ENCODE measurements at regions not wholly inside any gene's neighbourhood (a gene's known extent, or its start where the extent isn't known, plus 50 kb on each side); places are given as distances from the start of the nearest gene placed in this dataset.

GRCh38 chrX:25507801-25508200 lies 492.0 kb upstream of the ARX start:
- no peaks in the 10 kb centered on the region for H3K79me2 ChIP-seq (ENCODE audit: control insufficient read depth, insufficient read depth, low read length)
- H3K4me1 ChIP-seq (ENCODE audit: control insufficient read depth, insufficient read depth, low read length), result no peaks in the 10 kb centered on the region
- H3K9me3 ChIP-seq (replicated peaks; ENCODE audit: control insufficient read depth, insufficient read depth, low read length), result no peaks in the 10 kb centered on the region
- RAD21 ChIA-PET (ENCODE audit: unreplicated experiment), result no interaction called here
- no peaks in the 10 kb centered on the region for H3K27me3 ChIP-seq (replicated peaks in 1 of 2; ENCODE audit: control insufficient read depth in 2 of 2, insufficient read depth in 2 of 2, low read length in 1 of 2)
- DNase-seq (ENCODE audit: low read depth, low spot score) (no peak), FAIRE-seq (no peak), ATAC-seq (no peak)
- no peaks in the 10 kb centered on the region for H4K20me1 ChIP-seq (ENCODE audit: control insufficient read depth, insufficient read depth)
- SMC1A ChIA-PET (ENCODE audit: uncharacterized antibody, unreplicated experiment), result no interaction called here
- no TSS peak for BruUV-seq (replicated peaks)
- H2AFZ ChIP-seq (ENCODE audit: control insufficient read depth, low read depth, low read length), result no peak overlapping the region
- 0% methylated on average over 2 of the region's 2 CpGs for WGBS (ENCODE audit: insufficient coverage, insufficient replicate concordance, low lambda C conversion rate, missing lambda C conversion rate)
- POLR2A ChIA-PET, result no interaction called here
- no peak overlapping the region for H3K4me3 ChIP-seq
- intact Hi-C loops (cut with micrococcal nuclease; ENCODE audit: unreplicated experiment) (no loop called here), in situ Hi-C loops (cut with MboI) (no loop called here)
- H3K9ac ChIP-seq (ENCODE audit: control insufficient read depth, insufficient read depth, low read length), result no peak overlapping the region
- no peak overlapping the region for H3K27ac ChIP-seq (ENCODE audit: control insufficient read depth, insufficient read depth)
- no peaks in the 10 kb centered on the region for H3K36me3 ChIP-seq (ENCODE audit: control insufficient read depth in 2 of 2, insufficient read depth in 2 of 2, low read length in 1 of 2)
- no peak overlapping the region for H3K4me2 ChIP-seq (ENCODE audit: control insufficient read depth, insufficient read depth)
- TF ChIP-seq LARP7 (IDR thresholded peaks at IDR 0.05) (no peak), SUPT20H (IDR thresholded peaks at IDR 0.05; ENCODE audit: borderline replicate concordance, control insufficient read depth, low read depth, low read length) (no peak), ASH2L (IDR thresholded peaks at IDR 0.05; ENCODE audit: borderline replicate concordance, low read depth) (no peak), ZNF622 (IDR thresholded peaks at IDR 0.05) (no peak), GATAD2B (conservative IDR thresholded peaks at IDR 0.05; ENCODE audit: low read depth) (no peak), ZSCAN29 (IDR thresholded peaks at IDR 0.05) (no peak), BACH1 (IDR thresholded peaks at IDR 0.05; ENCODE audit: borderline replicate concordance) (no peak), MTA3 (IDR thresholded peaks at IDR 0.05; ENCODE audit: borderline replicate concordance, low read length) (no peak), MAX (IDR thresholded peaks at IDR 0.05; ENCODE audit: low read depth, low read length) (no peak), MTA2 (IDR thresholded peaks at IDR 0.05; ENCODE audit: low read depth) (no peak), SPI1 (IDR thresholded peaks at IDR 0.05; ENCODE audit: borderline replicate concordance, insufficient read depth, low read depth, low read length) (no peak), PAX8 (IDR thresholded peaks at IDR 0.05) (no peak), NR2F1 (conservative IDR thresholded peaks at IDR 0.05) (no peak), JUNB (IDR thresholded peaks at IDR 0.05) (no peak), SMAD1 (IDR thresholded peaks at IDR 0.05; ENCODE audit: low read depth, partially characterized antibody) (no peak)
- CTCF ChIA-PET, result interaction anchor here (0.6 kb wide), 1 partner anchor 26 kb away, joined by 3 read pairs; no protein-coding TSS in a partner anchor
